GM18517 (cell line): ENCODE measurements at regions not wholly inside any gene's neighbourhood (a gene's known extent, or its start where the extent isn't known, plus 50 kb on each side); places are given as distances from the start of the nearest gene placed in this dataset.

Experiments used
- ATAC-seq: cut with Tn5 transposase; IDR thresholded peaks from one replicate; pipeline ENCODE4 v1.9.1; 2021; ENCODE audit warnings: mild to moderate bottlenecking, moderate library complexity; ENCODE audit not compliant: unreplicated experiment

- no peak for ATAC-seq
These were observed 63.2 kb upstream of the MAPRE2 start for GRCh38 chr18:34977838-34978532.

DNA sequence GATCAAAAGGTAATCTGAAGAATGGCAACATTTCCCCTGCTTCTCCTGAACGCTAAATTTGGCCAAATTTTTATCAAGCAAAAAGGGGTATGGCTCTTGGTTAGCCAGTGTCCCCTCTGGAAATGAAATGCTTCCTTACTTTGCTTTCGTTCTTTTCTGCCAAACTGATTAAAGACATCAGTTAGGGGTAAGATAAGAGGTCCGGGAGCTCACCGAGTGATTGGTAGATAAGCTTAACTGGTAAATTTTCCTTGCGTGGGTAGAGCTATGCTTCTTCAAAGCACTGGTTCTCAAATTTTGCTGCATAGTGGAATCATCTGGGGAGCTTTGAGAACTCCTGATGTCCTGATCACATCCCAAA is 62.7 kb upstream of the MAPRE2 start:
- no peak for ATAC-seq

- ATAC-seq: no peak
These were observed 62.1 kb upstream of the MAPRE2 start for GRCh38 chr18:34978953-34979608.

DNA sequence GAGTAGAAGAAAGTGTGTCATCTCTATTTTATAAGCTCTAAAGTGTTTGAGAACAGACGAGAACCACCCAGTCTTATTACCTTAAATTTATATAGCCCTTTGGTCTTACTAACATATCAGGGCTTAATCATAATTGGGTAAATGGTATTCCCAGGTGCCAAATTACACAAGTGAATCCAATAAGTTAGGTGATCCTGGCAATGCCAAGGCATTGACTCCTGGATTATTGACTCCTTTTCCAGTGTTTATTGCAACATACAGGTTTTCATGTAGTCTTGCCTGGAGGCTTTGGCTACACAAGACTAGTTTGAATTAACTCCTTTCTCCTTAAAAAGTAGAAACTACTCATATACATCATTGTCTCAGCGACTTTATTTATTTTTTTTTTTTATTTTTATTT is 59.7 kb upstream of the MAPRE2 start:
- no peak for ATAC-seq

- ATAC-seq: no peak
These were observed 55.2 kb upstream of the MAPRE2 start for GRCh38 chr18:34985963-34986362.

DNA sequence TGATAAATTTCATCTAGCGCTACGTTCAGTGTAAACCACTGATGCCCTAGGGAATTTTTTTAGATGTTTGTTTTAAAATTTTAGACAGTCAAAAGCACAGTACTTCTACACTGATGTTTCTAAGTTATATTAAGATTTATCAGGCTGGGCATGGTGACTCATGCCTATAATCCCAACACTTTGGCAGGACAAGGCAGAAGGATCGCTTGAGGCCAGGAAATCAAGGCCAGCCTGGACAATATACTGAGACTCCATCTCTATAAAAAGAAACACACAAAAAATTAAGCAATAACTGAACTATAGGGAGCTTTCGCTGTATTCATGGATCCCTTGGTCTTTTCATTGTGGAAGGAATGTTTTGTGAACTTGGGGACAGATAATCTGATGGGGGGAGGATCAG is 50.6 kb upstream of the MAPRE2 start:
- ATAC-seq: no peak

DNA sequence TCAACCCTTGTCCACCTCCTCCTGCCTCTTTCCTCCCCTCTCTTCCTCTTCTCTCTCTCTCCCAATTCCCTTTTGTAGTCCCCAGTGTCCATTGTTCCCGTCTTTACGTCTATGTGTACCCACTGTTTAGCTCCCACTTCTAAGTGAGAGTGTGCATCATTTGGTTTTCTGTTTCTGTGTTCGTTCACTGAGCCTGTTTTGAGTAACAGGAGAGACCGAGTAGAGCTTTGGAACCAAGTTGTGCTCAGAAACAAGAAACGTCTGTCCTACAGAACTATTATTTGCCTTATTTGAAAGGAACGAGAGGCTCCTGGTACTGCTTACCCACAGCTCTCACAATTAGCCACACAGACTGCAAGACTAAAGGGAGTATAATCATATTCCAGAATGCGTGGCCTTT is 50.1 kb upstream of the MAPRE2 start:
- no peak for ATAC-seq
